IMR-90 (cell line): ENCODE measurements at regions not wholly inside any gene's neighbourhood (a gene's known extent, or its start where the extent isn't known, plus 50 kb on each side); places are given as distances from the start of the nearest gene placed in this dataset.

Experiments used
- ATAC-seq: fragments of 200-7000 bp; cut with Tn5 transposase; 2 replicates; pipeline ENCODE4 v1.9.1; 2020; ENCODE audit warnings: low read depth, mild to moderate bottlenecking, moderate library complexity
- BruUV-seq: library from RNA; stranded (reverse); fragments of 400-500 nt; replicated peaks from 2 replicates; lab custom pipeline; 2021; lab: Mats Ljungman, UMichigan
- CTCF ChIA-PET: fragments of 300-600 bp; formaldehyde crosslinking; extraction: SDS; loops from one replicate; lab custom pipeline; 2021; ENCODE audit warnings: antibody characterized with exemption; lab: Yijun Ruan, JAX
- POLR2A ChIA-PET: fragments of 300-600 bp; sonication (Branson Sonifier 250); formaldehyde crosslinking; loops from one replicate; lab custom pipeline; 2022; ENCODE audit warnings: antibody characterized with exemption; ENCODE audit not compliant: unreplicated experiment; lab: Charles Lee
- DNase-seq: peaks from one replicate; pipeline ENCODE4 v3.0.0; 2013
- H2AFZ ChIP-seq: replicated peaks from 2 replicates; pipeline ENCODE3; 2013; ENCODE audit warnings: low read length, mild to moderate bottlenecking; ENCODE audit not compliant: poor library complexity
- H2AK5ac ChIP-seq: 2 replicates; pipeline ENCODE4 v1.6.1; 2013; ENCODE audit warnings: low read depth, low read length, inconsistent platforms
- H2AK9ac ChIP-seq: replicated peaks from 2 replicates; pipeline ENCODE3; 2013; ENCODE audit warnings: mild to moderate bottlenecking, low read depth, low read length, moderate library complexity; ENCODE audit not compliant: poor library complexity
- H2BK120ac ChIP-seq: 2 replicates; pipeline ENCODE4 v1.6.1; 2013; ENCODE audit warnings: low read depth, low read length, inconsistent platforms
- H2BK15ac ChIP-seq: 3 replicates; pipeline ENCODE4 v1.6.1; 2013; ENCODE audit warnings: low read depth, low read length, inconsistent platforms
- H2BK20ac ChIP-seq: 2 replicates; pipeline ENCODE4 v1.6.1; 2013; ENCODE audit warnings: low read depth, mild to moderate bottlenecking, inconsistent platforms, low read length, moderate library complexity
- H2BK5ac ChIP-seq: 2 replicates; pipeline ENCODE4 v1.6.1; 2013; ENCODE audit warnings: mild to moderate bottlenecking, low read depth, low read length, inconsistent platforms; ENCODE audit not compliant: poor library complexity, severe bottlenecking
- H3K14ac ChIP-seq: replicated peaks from 2 replicates; pipeline ENCODE4 v1.6.1; 2013; ENCODE audit warnings: low read depth, low read length, inconsistent platforms
- H3K18ac ChIP-seq: 2 replicates; pipeline ENCODE4 v1.6.1; 2013; ENCODE audit warnings: low read depth, low read length, control low read depth
- H3K23ac ChIP-seq: 2 replicates; pipeline ENCODE4 v1.6.1; 2013; ENCODE audit warnings: low read depth, low read length, inconsistent platforms
- H3K27ac ChIP-seq: 2 replicates; pipeline ENCODE4 v1.5.1; 2013; ENCODE audit warnings: mild to moderate bottlenecking, control low read depth, low read length; ENCODE audit not compliant: insufficient read depth
- H3K27me3 ChIP-seq: 2 replicates; pipeline ENCODE4 v1.6.1; 2013; ENCODE audit warnings: low read length; ENCODE audit not compliant: control insufficient read depth, insufficient read depth
- H3K36me3 ChIP-seq: 2 replicates; pipeline ENCODE4 v1.6.1; 2013; ENCODE audit warnings: low read length, mixed read lengths; ENCODE audit not compliant: control insufficient read depth, insufficient read depth
- H3K4ac ChIP-seq: 2 replicates; pipeline ENCODE4 v1.6.1; 2013; ENCODE audit warnings: low read depth, low read length, inconsistent platforms
- H3K4me1 ChIP-seq: 2 replicates; pipeline ENCODE4 v1.6.1; 2013; ENCODE audit warnings: low read length, mixed read lengths; ENCODE audit not compliant: control insufficient read depth, insufficient read depth
- H3K4me2 ChIP-seq: 2 replicates; pipeline ENCODE4 v1.6.1; 2013; ENCODE audit warnings: low read depth, mild to moderate bottlenecking, control low read depth, low read length, moderate library complexity
- H3K4me3 ChIP-seq: 2 replicates; pipeline ENCODE4 v1.5.1; 2013; ENCODE audit warnings: low read depth, mild to moderate bottlenecking, control low read depth, low read length, moderate library complexity; ENCODE audit not compliant: insufficient read depth
- H3K56ac ChIP-seq: 2 replicates; pipeline ENCODE4 v1.6.1; 2013; ENCODE audit warnings: low read length, inconsistent platforms; ENCODE audit not compliant: insufficient read depth; ENCODE audit errors: extremely low read depth
- H3K79me1 ChIP-seq, 2 experiments: 2 replicates each; pipeline ENCODE4 v1.6.1; 2013; ENCODE audit warnings: low read length in 2 of 2, inconsistent platforms in 1 of 2, low read depth in 1 of 2
- H3K9ac ChIP-seq: 2 replicates; pipeline ENCODE4 v1.6.1; 2013; ENCODE audit warnings: low read depth, low read length, control low read depth
- H3K9me1 ChIP-seq: 2 replicates; pipeline ENCODE4 v1.6.1; 2013; ENCODE audit warnings: low read length, inconsistent platforms; ENCODE audit not compliant: insufficient read depth
- H3K9me3 ChIP-seq: 2 replicates; pipeline ENCODE4 v1.6.1; 2013; ENCODE audit warnings: low read length; ENCODE audit not compliant: control insufficient read depth, insufficient read depth
- H4K20me1 ChIP-seq: 2 replicates; pipeline ENCODE4 v1.6.1; 2013; ENCODE audit warnings: low read length, inconsistent platforms; ENCODE audit not compliant: insufficient read depth
- H4K5ac ChIP-seq: 2 replicates; pipeline ENCODE4 v1.6.1; 2013; ENCODE audit warnings: mild to moderate bottlenecking, low read depth, low read length, control low read depth
- H4K8ac ChIP-seq, 2 experiments: 2 replicates each; pipeline ENCODE4 v1.6.1; 2013; ENCODE audit warnings: low read depth in 2 of 2, low read length in 2 of 2, control low read depth in 1 of 2, inconsistent platforms in 1 of 2
- H4K91ac ChIP-seq: 2 replicates; pipeline ENCODE4 v1.6.1; 2013; ENCODE audit warnings: low read depth, low read length, inconsistent platforms; ENCODE audit not compliant: insufficient read depth
- CHD1 ChIP-seq: IDR thresholded peaks from 2 replicates; pipeline ENCODE4 v1.6.1; 2012; ENCODE audit warnings: low read depth, low read length, improper control_type of control experiment
- FOS ChIP-seq: fragments of 150-350 bp; IDR thresholded peaks from 2 replicates; pipeline ENCODE4 v1.6.1; 2016; ENCODE audit warnings: low read depth, low read length
- MAZ ChIP-seq: IDR thresholded peaks from 2 replicates; pipeline ENCODE4 v1.6.1; 2012; ENCODE audit warnings: low read depth, mild to moderate bottlenecking, low read length, improper control_type of control experiment, moderate library complexity, borderline replicate concordance
- MXI1 ChIP-seq: IDR thresholded peaks from 2 replicates; pipeline ENCODE4 v1.6.1; 2012; ENCODE audit warnings: low read depth, mild to moderate bottlenecking, low read length, moderate library complexity, borderline replicate concordance
- RAD21 ChIP-seq: IDR thresholded peaks from 2 replicates; pipeline ENCODE4 v1.6.1; 2012; ENCODE audit warnings: low read length, improper control_type of control experiment
- RFX5 ChIP-seq: IDR thresholded peaks from 2 replicates; pipeline ENCODE4 v1.8.0; 2012; ENCODE audit warnings: low read depth, mild to moderate bottlenecking, low read length, moderate library complexity
- SMC3 ChIP-seq: fragments of 150-350 bp; IDR thresholded peaks from 2 replicates; pipeline ENCODE4 v1.6.1; 2016; ENCODE audit warnings: low read depth, mild to moderate bottlenecking, antibody characterized with exemption, low read length, moderate library complexity
- WGBS, 2 experiments: methylation state at CpG; one replicate each; pipeline versions ENCODE4 v1.1.5 to v1.1.7; 2013; ENCODE audit warnings: missing lambda C conversion rate in 2 of 2; ENCODE audit not compliant: insufficient read length in 1 of 2; ENCODE audit errors: extremely low coverage in 2 of 2; 5-methylcytosine and 5-hydroxymethylcytosine counted together
- dilution Hi-C: fragments of 300-500 bp; cut with HindIII; formaldehyde crosslinking; loops from one replicate; pipeline ENCODE4 v1.14.3; 2018; ENCODE audit warnings: low sequenced_read_pairs; ENCODE audit not compliant: unreplicated experiment
- in situ Hi-C: fragments of 300-500 bp; cut with MboI; formaldehyde crosslinking; loops from 3 replicates; pipeline ENCODE4 v1.14.3; 2019; ENCODE audit warnings: low sequenced_read_pairs, inconsistent platforms, mixed read lengths
- intact Hi-C: fragments of 100-400 bp; cut with micrococcal nuclease; formaldehyde crosslinking; loops from 2 replicates; pipeline ENCODE4 v1.10.0; 2022
- TF ChIP-seq, protein P1 (sequence below): fragments of 150-350 bp; IDR thresholded peaks from 2 replicates; pipeline ENCODE4 v1.6.1; 2016; ENCODE audit warnings: low read depth, mild to moderate bottlenecking, low read length, moderate library complexity, borderline replicate concordance

DNA sequence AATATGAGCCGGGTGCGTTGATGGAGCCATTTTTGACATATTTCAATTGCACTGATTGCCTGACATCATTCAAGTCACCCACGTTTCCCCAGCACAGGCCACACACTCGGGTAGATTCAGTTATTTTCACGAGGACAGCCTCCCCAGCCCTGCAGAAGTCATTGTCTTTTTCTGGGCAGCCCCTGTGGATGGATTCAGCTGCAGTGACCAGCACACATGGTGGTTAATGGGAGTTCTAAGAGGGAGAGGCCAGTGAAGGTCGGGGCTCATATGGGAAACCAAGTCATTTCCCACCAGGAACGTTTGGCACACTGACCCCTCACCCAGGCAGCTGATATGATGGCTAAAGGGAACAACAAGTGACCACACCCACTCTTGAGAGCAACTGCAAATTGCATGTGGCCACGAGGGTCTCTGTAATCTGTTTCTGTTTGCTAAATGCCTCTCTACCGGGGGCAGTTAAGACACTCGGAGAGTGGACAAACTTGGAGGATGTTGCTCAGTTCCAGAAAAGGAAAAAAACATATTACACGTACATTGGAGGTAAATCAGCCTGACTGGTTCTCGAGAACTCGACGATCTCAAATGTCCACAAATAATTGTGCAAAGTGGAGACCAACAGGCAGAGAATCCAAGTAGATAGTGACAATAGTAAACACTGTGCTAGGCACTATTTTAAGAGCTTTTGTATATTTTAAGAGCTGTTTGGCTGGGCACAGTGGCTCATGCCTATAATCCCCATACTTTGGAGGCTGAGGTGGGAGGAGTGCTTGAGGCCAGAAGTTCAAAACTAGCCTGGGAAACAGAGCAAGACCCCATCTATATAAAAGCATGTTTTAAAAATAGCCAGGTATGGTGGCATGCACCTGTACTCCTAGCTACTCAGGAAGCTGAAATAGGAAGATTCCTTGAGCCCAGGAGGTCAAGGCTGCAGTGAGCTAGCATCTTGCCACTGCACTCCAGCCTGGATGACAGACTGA lies 167.2 kb upstream of the IRF2BP2 start:
- Histone ChIP-seq H3K27ac (no peak overlapping the region), H2AK9ac (no peak overlapping the region), H3K36me3 (no peaks in the 10 kb centered on the region), H3K18ac (no peak overlapping the region), H3K27me3 (peaks cover 34% of the 10 kb centered on the region), H3K9ac (no peak overlapping the region), H3K9me3 (peaks cover 5% of the 10 kb centered on the region; the same call in 1 of the 2 replicates), H3K4me1 (peaks cover 2% of the 10 kb centered on the region; the same call in 1 of the 2 replicates), H2AFZ (no peak overlapping the region), H3K4me3 (no peak overlapping the region), H3K23ac (no peak overlapping the region), H2AK5ac (no peak overlapping the region), H3K4me2 (no peak overlapping the region), H3K14ac (no peak overlapping the region), H4K8ac (no peak overlapping the region), H3K4ac (no peak overlapping the region), H4K91ac (no peak overlapping the region), H3K79me1 (no peaks in the 10 kb centered on the region), H4K20me1 (no peaks in the 10 kb centered on the region; the same call in 1 of the 2 replicates), H2BK15ac (no peak overlapping the region), H2BK5ac (no peak overlapping the region), H3K56ac (no peak overlapping the region), H2BK120ac (no peak overlapping the region), H3K9me1 (no peaks in the 10 kb centered on the region), H4K5ac (no peak overlapping the region), H2BK20ac (no peak overlapping the region)
- dilution Hi-C loops (no loop called here), in situ Hi-C loops (no loop called here), intact Hi-C loops (no loop called here)
- BruUV-seq, result no TSS peak
- TF ChIP-seq MAZ, result no peak
- TF ChIP-seq CHD1, result no peak
- TF ChIP-seq, protein P1, sequence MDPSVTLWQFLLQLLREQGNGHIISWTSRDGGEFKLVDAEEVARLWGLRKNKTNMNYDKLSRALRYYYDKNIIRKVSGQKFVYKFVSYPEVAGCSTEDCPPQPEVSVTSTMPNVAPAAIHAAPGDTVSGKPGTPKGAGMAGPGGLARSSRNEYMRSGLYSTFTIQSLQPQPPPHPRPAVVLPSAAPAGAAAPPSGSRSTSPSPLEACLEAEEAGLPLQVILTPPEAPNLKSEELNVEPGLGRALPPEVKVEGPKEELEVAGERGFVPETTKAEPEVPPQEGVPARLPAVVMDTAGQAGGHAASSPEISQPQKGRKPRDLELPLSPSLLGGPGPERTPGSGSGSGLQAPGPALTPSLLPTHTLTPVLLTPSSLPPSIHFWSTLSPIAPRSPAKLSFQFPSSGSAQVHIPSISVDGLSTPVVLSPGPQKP, result no peak
- TF ChIP-seq RFX5, result no peak
- no peak for TF ChIP-seq FOS
- TF ChIP-seq SMC3, result no peak
- no peak for TF ChIP-seq RAD21
- no peak for TF ChIP-seq MXI1
- ATAC-seq, result no peak
- WGBS, 2 experiments, result 71% methylated on average over 13 of the region's 14 CpGs; no CpG with 5 or more reads in 1 of the 2 experiments
- no peak for DNase-seq
- POLR2A ChIA-PET, result no interaction called here
- CTCF ChIA-PET, result no interaction called here
